Lower leg skin (tissue), 3 donors: ENCODE measurements at regions not wholly inside any gene's neighbourhood (a gene's known extent, or its start where the extent isn't known, plus 50 kb on each side); places are given as distances from the start of the nearest gene placed in this dataset.

ENCODE experiments used
- POLR2A ChIP-seq, 2 donors: fragments of 450-650 bp; IDR thresholded peaks; one replicate each; pipeline ENCODE4 v1.6.1; 2016 to 2017; ENCODE audit warnings: antibody characterized with exemption in 2 of 2, mild to moderate bottlenecking in 1 of 2, moderate library complexity in 1 of 2
- TF ChIP-seq, protein P1 (sequence below), 3 donors: fragments of 450-650 bp; IDR thresholded peaks; one replicate each; pipeline ENCODE4 v1.5.1; 2016; ENCODE audit warnings: antibody characterized with exemption in 3 of 3, mild to moderate bottlenecking in 3 of 3, moderate library complexity in 2 of 3

DNA sequence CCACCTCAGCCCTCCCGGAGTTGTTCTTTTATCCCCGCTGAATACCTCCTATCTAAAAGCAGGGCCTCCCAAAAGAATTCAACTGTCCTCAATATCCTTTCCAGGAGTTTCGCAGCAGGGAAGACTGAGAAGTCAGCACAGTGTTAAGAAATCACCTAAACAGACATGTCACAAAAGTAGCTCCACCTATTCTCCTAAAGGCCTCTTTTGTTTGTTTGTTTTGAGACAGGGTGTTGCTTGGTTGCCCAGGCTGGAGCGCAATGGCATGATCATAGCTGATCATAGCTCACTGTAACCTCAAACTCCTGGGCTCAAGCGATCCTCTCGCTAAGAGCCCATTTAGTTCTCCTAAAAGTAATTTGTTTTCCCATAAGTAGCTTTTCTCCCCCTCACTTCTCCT, 53.8 kb downstream of the TEX44 start:
- TF ChIP-seq, protein P1, sequence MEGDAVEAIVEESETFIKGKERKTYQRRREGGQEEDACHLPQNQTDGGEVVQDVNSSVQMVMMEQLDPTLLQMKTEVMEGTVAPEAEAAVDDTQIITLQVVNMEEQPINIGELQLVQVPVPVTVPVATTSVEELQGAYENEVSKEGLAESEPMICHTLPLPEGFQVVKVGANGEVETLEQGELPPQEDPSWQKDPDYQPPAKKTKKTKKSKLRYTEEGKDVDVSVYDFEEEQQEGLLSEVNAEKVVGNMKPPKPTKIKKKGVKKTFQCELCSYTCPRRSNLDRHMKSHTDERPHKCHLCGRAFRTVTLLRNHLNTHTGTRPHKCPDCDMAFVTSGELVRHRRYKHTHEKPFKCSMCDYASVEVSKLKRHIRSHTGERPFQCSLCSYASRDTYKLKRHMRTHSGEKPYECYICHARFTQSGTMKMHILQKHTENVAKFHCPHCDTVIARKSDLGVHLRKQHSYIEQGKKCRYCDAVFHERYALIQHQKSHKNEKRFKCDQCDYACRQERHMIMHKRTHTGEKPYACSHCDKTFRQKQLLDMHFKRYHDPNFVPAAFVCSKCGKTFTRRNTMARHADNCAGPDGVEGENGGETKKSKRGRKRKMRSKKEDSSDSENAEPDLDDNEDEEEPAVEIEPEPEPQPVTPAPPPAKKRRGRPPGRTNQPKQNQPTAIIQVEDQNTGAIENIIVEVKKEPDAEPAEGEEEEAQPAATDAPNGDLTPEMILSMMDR (IDR thresholded peaks at IDR 0.05): no peak
- no peak for TF ChIP-seq POLR2A (IDR thresholded peaks at IDR 0.05)
